Lung (tissue), 11 donors: ENCODE measurements at regions not wholly inside any gene's neighbourhood (a gene's known extent, or its start where the extent isn't known, plus 50 kb on each side); places are given as distances from the start of the nearest gene placed in this dataset.

Experiments used
- ATAC-seq: fragments of 200-7000 bp; cut with Tn5 transposase; one replicate; pipeline ENCODE4 v1.9.1; 2020; ENCODE audit warnings: moderate number of reproducible peaks; ENCODE audit not compliant: insufficient read depth, low FRiP score
- DNase-seq, 3 donors: peaks; one replicate each; pipeline ENCODE4 v3.0.0-alpha.2; 2013 to 2017
- H3K27ac ChIP-seq, 2 donors: one replicate each; pipeline ENCODE4 v1.5.1; 2013; ENCODE audit warnings: mild to moderate bottlenecking in 2 of 2, moderate library complexity in 2 of 2, control low read depth in 1 of 2, inconsistent platforms in 1 of 2, low read depth in 1 of 2, low read length in 1 of 2
- H3K27me3 ChIP-seq, 3 donors: one replicate each; pipeline ENCODE4 v1.5.1; 2013; ENCODE audit warnings: low read length in 2 of 3; ENCODE audit not compliant: control insufficient read depth in 3 of 3, insufficient read depth in 3 of 3
- H3K36me3 ChIP-seq, 4 donors: one replicate each; pipeline ENCODE4 v1.5.1; 2013; ENCODE audit warnings: low read length in 4 of 4, mild to moderate bottlenecking in 1 of 4, moderate library complexity in 1 of 4; ENCODE audit not compliant: control insufficient read depth in 4 of 4, insufficient read depth in 4 of 4
- H3K4me1 ChIP-seq, 5 donors: one replicate each; pipeline ENCODE4 v1.5.1; 2013; ENCODE audit warnings: low read length in 5 of 5, mild to moderate bottlenecking in 2 of 5, moderate library complexity in 1 of 5; ENCODE audit not compliant: control insufficient read depth in 5 of 5, insufficient read depth in 5 of 5
- H3K4me3 ChIP-seq: one replicate; pipeline ENCODE4 v1.5.1; 2013; ENCODE audit warnings: mild to moderate bottlenecking, control low read depth, moderate library complexity
- H3K9ac ChIP-seq, 2 donors: one replicate each; pipeline ENCODE4 v1.5.1; 2013; ENCODE audit warnings: low read length in 2 of 2, control low read depth in 1 of 2; ENCODE audit not compliant: insufficient read depth in 1 of 2
- H3K9me3 ChIP-seq, 4 donors: one replicate each; pipeline ENCODE4 v1.5.1; 2013; ENCODE audit warnings: low read length in 3 of 4, mild to moderate bottlenecking in 1 of 4, moderate library complexity in 1 of 4; ENCODE audit not compliant: control insufficient read depth in 4 of 4, insufficient read depth in 3 of 4
- WGBS, 2 donors: extraction: QIAGEN DNeasy Blood & Tissue Kit; methylation state at CpG; one replicate each; pipeline ENCODE4 v1.1.7; 2013; 5-methylcytosine and 5-hydroxymethylcytosine counted together
- TF ChIP-seq, protein P1 (sequence below): IDR thresholded peaks from 2 replicates; pipeline ENCODE4 v1.5.1; 2012; ENCODE audit warnings: mild to moderate bottlenecking; ENCODE audit errors: control extremely low read depth, extremely low read depth
- donor health status: control.
- donor health status: control.
- donor health status: Bipolar disorder and iron deficiency.
- donor health status: healthy.
- donor health status: DM: yes; HTN: yes; CAD: no.

DNA sequence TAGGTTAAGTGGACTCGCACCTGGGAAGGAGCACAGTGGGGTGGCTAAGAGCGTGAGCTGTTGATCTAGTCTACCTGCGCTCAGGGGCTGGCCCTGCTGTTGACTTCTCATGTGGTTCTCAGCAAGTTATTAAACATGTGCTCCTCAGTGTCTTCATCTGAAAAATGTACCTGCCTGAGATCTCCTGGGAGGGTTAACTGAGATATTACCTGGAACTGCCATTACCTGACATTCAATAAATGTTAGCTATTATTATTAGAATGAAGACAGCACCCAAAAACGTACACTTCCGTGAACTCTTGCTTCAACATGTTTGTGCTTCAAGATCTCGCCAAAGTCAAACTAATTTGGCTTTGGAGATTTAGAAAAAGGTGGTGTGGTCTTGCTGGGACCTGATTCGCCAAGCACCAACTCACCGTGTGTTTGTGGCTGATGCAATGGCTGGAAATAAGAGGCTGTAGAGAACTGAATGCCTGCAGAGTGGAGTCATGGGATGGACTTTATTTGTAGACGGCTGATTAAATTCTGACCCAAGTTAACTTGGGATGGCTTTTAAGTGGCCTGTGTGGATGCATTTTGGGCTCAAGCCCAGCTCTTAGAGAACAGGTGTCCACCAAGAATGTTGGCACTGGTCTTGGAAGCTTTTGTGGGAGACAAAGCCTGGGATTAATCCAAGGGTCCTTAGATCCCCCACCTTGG, 692.9 kb downstream of the QKI start:
- no peak for DNase-seq
- Histone ChIP-seq H3K9me3 (peaks cover 0 to 1% (median 0%) of the 10 kb centered on the region in 4 donors), H3K9ac (no peak overlapping the region), H3K27ac (peak overlapping the region in 1 of 2 donors; percentile 98), H3K4me1 (peaks cover 0 to 6% (median 0%) of the 10 kb centered on the region in 5 donors), H3K27me3 (no peaks in the 10 kb centered on the region), H3K36me3 (no peaks in the 10 kb centered on the region), H3K4me3 (no peak overlapping the region)
- no peak for ATAC-seq
- TF ChIP-seq, protein P1, sequence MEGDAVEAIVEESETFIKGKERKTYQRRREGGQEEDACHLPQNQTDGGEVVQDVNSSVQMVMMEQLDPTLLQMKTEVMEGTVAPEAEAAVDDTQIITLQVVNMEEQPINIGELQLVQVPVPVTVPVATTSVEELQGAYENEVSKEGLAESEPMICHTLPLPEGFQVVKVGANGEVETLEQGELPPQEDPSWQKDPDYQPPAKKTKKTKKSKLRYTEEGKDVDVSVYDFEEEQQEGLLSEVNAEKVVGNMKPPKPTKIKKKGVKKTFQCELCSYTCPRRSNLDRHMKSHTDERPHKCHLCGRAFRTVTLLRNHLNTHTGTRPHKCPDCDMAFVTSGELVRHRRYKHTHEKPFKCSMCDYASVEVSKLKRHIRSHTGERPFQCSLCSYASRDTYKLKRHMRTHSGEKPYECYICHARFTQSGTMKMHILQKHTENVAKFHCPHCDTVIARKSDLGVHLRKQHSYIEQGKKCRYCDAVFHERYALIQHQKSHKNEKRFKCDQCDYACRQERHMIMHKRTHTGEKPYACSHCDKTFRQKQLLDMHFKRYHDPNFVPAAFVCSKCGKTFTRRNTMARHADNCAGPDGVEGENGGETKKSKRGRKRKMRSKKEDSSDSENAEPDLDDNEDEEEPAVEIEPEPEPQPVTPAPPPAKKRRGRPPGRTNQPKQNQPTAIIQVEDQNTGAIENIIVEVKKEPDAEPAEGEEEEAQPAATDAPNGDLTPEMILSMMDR = no peak
- 80 to 85% methylated on average over 9 of the region's 9 CpGs for WGBS, 2 donors

DNA sequence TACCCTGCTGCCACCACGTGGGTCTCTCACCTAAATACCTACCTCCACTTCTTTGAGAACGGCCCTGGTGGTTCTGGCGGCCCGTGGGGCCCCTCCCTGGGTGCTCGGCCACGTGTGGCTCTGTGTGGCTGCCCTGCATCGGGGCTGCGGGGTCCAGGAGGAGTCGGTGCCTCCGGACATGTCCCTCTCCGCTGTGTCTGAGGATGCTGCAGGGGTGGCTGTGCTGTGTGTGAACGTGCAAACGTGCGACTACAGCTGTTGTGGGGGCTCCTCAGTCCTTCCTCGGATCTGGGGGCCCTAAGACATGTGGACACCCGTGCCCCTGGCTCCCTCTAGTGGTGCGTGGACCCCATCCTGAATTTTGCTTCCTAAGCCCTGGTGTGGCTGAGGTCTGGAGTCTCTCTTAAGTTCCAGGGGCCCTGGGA, 691.8 kb downstream of the QKI start:
- no peaks in the 10 kb centered on the region for H3K36me3 ChIP-seq
- H3K27ac ChIP-seq = peak overlapping the region in 1 of 2 donors; percentile 95
- TF ChIP-seq, protein P1 = no peak
- no peaks in the 10 kb centered on the region for H3K27me3 ChIP-seq
- peaks cover 0 to 6% (median 0%) of the 10 kb centered on the region in 5 donors for H3K4me1 ChIP-seq
- ATAC-seq (no peak), DNase-seq (peak in 1 of 3 donors; percentile 10)
- 72 to 76% methylated on average over 17 of the region's 17 CpGs for WGBS, 2 donors
- H3K9me3 ChIP-seq = peaks cover 0 to 1% (median 0%) of the 10 kb centered on the region in 4 donors
- no peak overlapping the region for H3K9ac ChIP-seq
- H3K4me3 ChIP-seq = no peak overlapping the region

DNA sequence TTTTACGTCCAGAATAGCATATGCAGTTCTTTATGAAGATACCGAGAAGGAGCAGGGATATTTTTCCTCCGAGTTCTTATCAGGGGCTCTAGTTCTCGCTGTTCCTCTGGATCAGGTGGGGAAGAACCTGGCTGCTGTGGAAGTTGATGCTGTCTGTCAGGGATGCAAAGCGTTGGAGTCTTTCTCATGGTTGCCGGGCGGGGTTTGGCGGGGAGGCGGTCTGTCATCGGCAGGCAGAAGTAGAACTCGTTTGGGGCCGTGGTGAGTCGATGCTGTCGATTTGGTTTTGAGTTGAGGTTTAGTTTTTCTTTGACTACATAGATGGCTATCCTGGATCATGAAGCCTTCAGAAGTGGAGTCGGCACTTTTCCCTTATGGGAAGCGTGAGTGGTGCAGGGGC, 691.2 kb downstream of the QKI start:
- Histone ChIP-seq H3K27me3 (no peaks in the 10 kb centered on the region), H3K36me3 (no peaks in the 10 kb centered on the region), H3K9ac (no peak overlapping the region), H3K4me1 (peaks cover 0 to 7% (median 0%) of the 10 kb centered on the region in 5 donors), H3K9me3 (peaks cover 0 to 1% (median 0%) of the 10 kb centered on the region in 4 donors), H3K27ac (peak overlapping the region in 1 of 2 donors; percentile 95), H3K4me3 (no peak overlapping the region)
- 86 to 87% methylated on average over 16 of the region's 16 CpGs for WGBS, 2 donors
- TF ChIP-seq, protein P1 = no peak
- ATAC-seq (no peak), DNase-seq (no peak)
